LHCN-M2 (cell line): ENCODE measurements at regions not wholly inside any gene's neighbourhood (a gene's known extent, or its start where the extent isn't known, plus 50 kb on each side); places are given as distances from the start of the nearest gene placed in this dataset.
A peak's percentile ranks its signal among the peaks of the same experiment; 100 is the strongest.

Source experiments
- DNase-seq: peaks from one replicate; pipeline ENCODE4 v3.0.0-alpha.2; 2012; ENCODE audit warnings: low read depth

GRCh38 chr14:58783792-58784511 lies 146.2 kb downstream of the DACT1 start:
- no peak for DNase-seq

DNA sequence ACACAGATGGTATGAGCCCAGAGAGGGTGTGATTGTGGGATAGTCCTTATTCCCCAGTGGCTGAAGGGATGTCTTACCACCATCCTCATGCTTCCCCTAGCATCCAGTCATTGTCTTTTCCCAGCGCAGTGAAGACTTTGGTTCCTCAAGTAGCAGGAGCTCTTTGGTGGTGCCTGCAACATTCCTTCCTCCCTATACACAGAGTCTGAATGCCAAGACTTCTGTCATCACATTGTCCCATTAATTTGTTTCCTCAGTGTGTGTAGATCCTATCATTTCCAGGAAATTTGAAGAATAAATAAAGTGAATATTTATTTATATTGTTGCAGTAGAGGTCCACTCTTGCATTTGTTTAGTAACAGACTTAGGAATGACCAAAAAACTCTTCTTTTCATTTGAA lies 147.2 kb downstream of the DACT1 start:
- DNase-seq = no peak

GRCh38 chr14:58785701-58786100 lies 147.9 kb downstream of the DACT1 start:
- DNase-seq = no peak

DNA sequence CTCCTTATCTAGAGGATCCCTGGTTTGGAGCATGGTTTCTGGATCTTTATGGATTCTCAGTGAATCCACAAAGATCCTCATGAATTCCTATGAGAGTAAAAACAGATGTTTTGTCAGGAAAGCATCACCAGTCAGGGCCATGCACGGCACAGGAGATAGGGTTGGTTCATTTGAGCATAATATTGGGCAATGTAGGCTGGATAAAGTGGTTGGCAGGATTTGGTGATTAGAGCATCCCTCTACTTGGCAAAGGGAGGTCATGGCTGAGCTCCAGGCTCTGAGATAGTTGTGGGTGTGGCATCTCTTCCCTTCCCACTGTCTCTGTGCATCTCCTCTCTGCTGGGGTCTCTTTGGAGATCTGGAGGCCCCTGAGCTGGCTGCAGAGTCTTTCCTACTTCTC lies 149.8 kb downstream of the DACT1 start:
- no peak for DNase-seq

GRCh38 chr14:58788655-58789503 lies 151.1 kb downstream of the DACT1 start:
- DNase-seq = no peak

DNA sequence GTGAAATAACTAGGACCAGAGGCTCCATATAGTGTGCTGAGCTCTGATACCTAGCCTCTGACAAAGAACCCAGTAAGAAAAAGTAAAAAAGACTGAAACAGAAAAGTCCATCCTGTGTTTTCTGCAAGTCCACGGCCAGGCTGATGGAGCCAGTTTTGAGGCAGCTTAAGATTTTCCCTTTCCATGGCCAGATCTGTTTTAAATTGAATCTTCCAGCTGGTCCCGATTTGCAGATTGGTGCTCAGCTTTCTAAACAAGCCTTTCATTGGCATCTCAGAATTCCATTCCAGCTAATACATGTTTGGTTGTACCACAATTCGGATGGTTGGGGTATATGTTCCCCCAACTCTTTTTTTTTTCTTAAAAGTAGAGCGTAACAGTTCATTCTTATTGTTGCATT lies 152.0 kb downstream of the DACT1 start:
- DNase-seq = no peak

DNA sequence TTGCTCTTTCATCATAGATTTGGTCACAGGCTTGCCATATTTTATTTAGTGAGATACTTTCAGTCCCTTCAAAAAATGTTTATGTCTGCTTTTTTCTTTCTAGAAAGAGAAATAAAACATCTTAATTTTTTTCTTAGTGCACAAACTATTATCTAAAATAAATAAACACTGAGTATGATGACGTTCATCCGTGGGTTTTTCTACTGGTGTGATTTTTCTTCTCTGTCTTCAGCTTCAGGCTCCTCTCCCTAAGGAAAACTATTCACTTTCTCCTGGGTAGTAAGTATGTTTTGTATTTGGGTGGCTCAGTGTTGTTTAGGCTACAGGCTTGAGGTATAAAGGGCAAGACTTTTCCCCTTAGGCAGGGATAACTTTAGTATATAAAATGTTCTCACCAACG lies 154.7 kb downstream of the DACT1 start:
- no peak for DNase-seq

DNA sequence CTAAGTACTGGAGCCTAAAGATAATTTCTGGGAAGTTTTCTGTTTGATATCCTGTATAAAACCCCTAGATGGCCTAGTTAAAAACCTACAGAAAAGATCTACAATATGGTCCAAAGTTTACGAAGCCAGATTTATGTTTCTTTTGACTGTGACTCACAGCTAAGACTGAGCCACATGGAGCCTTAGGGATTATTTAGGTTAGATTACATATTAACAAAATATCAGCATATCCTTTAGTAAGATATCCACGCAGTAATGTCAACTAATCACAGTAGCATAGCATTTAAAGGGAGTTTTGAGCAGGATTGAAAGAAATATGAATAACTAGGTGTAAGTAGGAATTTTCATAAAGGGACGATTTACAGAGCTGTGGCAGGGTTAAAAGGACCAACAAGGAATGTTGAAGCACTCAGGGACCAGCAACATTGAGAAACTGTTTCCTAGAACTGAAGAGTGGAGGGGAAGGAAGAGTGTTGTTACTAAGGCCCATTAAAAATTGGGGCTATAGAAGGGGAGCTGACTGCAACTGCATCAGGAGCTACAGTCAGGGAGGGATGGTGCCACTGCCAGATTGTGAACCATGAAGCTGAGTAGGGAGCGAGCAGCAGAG lies 155.5 kb downstream of the DACT1 start:
- no peak for DNase-seq

DNA sequence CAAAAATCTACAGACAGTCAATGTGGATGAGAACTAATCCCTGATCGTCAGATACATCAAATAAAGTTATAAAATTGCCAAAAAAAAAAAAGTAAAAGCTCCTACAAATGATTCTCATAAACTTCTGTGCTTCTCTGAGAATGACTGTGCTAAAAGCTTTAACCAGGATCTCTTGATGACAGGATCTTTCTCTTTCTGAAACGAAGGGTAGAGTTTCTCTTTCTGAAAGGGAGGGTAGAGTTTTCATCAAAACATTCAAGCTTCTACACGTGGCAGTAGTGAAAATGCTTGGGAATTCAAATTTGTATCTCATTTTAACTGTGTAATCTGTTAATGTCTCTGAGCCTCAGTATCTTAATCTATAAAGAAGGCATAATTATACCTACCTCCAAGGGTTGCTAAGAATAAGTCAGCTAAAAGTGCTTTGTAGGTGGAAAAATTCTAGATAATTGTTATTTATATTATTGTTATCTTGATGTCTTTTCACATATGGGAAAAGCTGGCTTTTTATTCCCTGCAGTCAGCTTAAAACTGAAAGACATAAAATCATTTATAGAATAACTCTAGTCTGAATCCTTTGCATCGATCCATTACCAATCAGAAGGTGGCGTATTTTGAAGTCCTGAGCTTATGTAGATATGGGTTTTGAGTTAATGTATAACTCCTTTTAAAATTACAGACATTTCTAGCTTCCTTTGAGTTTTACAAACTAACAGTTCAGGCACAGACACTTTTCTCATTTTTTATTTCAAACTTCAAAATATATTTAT lies 157.4 kb downstream of the DACT1 start:
- no peak for DNase-seq

GRCh38 chr14:58796242-58797009 lies 158.7 kb downstream of the DACT1 start:
- DNase-seq = no peak

DNA sequence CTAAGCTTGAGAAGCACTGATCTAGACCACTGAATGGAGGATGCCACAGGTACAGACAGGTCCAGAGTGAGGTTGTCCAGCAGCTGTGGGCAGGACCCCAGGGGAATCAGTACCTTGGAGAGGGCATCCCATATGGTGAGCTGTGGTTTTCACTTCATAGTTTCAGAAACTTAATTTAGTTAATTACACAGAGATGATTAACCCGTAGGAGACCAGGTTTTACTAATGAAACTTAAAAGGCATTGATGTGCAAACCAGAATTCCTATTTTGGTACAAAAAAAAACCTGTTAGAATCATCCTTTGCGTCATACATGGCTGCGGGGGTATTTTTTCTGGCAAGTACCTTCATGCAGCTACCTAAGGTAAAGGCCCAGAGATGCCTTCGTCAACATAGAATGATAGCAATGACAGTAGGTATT lies 159.3 kb downstream of the DACT1 start:
- DNase-seq = no peak

DNA sequence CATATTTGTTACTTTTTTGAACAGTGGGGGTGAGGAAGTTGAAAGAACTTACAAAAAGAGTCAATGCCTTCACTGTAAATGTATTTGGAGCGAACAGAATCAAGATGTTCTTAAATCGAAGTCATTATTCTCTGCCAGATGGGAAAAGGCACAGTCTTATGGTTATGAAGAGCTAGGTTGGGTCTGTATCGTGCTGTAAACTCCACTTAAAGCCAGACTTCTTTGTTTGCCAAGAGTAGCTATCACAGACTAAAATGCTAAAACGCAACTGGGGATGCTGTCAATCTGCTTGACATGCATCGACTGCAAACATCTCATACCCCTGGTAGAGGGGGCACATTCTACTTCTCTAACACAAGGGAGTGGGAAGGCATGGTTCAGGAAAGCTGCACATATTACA lies 160.4 kb downstream of the DACT1 start:
- no peak for DNase-seq

- DNase-seq = no peak
Observed at GRCh38 chr14:58801086-58801485, 163.3 kb downstream of the DACT1 start.

DNA sequence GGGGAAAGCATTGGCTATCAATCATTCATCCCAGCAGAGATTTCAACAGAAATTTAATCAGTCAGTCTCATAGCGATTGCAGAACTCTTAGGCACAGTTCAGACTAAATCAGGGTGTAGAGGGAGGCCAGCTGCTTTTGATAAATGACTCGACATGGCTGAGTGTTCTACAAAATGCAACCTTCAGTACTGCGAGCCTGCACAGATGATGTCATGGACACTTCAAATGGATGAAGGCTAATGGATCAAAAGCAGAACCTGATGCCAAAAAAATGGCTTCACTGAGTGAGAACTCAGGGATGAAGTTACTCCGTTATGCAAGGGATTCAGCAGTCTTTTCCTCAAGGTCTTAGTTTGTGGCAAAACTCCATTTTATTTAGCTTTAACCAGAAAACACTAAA lies 167.3 kb downstream of the DACT1 start:
- no peak for DNase-seq

- DNase-seq = no peak
Observed at GRCh38 chr14:58805605-58806409, 168.0 kb downstream of the DACT1 start.

DNA sequence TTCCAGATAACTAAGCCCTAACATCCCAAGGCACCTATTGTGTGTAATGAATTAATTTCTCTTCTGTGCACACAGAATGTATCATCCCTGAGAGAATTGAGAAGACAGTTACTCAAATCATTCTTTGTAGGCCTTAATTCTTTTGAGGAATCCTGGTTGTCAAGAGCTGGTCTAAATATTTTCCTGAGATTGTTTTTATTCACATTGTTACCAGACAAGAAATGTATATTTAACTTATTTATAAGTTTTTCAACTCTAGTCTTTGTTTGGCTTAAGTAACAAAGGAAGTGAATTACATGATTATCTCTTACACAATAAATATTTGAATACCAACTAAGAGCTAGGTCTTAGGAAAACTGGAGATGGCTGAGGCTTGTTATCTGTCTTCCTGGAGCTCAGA lies 169.4 kb downstream of the DACT1 start:
- no peak for DNase-seq

- DNase-seq = peak; percentile 82
Observed at GRCh38 chr14:58808828-58809227, 171.1 kb downstream of the DACT1 start.

DNA sequence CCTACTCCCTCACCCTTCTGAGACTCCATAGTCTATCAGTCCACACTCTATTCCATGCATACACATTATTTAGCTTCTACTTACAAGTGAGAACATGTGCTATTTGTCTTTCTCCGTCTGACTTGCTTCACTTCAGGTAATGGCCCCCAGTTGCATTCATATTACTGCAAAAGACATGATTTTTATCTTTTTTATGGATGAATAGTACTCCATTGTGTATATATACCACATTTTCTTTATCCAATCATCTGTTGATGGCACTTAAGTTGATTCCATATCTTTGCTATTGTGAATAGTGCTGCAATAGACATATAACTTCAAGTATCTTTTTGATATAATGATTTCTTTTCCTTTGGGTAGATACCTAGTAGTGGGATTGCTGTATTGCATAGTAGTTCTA lies 171.8 kb downstream of the DACT1 start:
- no peak for DNase-seq

GRCh38 chr14:58812050-58812910 lies 174.5 kb downstream of the DACT1 start:
- DNase-seq = no peak
